Suprapubic skin (tissue), 4 donors: ENCODE measurements at regions not wholly inside any gene's neighbourhood (a gene's known extent, or its start where the extent isn't known, plus 50 kb on each side); places are given as distances from the start of the nearest gene placed in this dataset.

Experiments used
- CTCF ChIP-seq, 2 donors: fragments of 200-600 bp in 1 of 2; fragments of 450-650 bp in 1 of 2; sonication (generic) in 1 of 2; IDR thresholded peaks; one replicate each; pipeline ENCODE4 v1.5.1; 2016 to 2019; ENCODE audit warnings: antibody characterized with exemption in 2 of 2, mild to moderate bottlenecking in 1 of 2, moderate library complexity in 1 of 2
- POLR2A ChIP-seq, 2 donors: fragments of 450-650 bp; IDR thresholded peaks; one replicate each; pipeline ENCODE4 v1.6.1; 2017; ENCODE audit warnings: antibody characterized with exemption in 2 of 2, mild to moderate bottlenecking in 2 of 2, moderate library complexity in 2 of 2
- POLR2AphosphoS5 ChIP-seq, 3 donors: sonication (generic); formaldehyde crosslinking; IDR thresholded peaks; one replicate each; pipeline ENCODE4 v1.6.1; 2017; ENCODE audit warnings: antibody characterized with exemption in 3 of 3

GRCh38 chr14:31977001-31977556 lies 100.0 kb upstream of the ARHGAP5 start:
- TF ChIP-seq POLR2A (IDR thresholded peaks at IDR 0.05) (no peak), CTCF (IDR thresholded peaks at IDR 0.05) (no peak), POLR2AphosphoS5 (IDR thresholded peaks at IDR 0.05) (no peak)
